ENCODE measurements at regions not wholly inside any gene's neighbourhood (a gene's known extent, or its start where the extent isn't known, plus 50 kb on each side); places are given as distances from the start of the nearest gene placed in this dataset.
A peak's percentile ranks its signal among the peaks of the same experiment; 100 is the strongest.
"Not testable (repeated sequence)": the region's sequence is repeated elsewhere in the genome, so short reads cannot be mapped to it uniquely, and the experiment has no call there.

DNA sequence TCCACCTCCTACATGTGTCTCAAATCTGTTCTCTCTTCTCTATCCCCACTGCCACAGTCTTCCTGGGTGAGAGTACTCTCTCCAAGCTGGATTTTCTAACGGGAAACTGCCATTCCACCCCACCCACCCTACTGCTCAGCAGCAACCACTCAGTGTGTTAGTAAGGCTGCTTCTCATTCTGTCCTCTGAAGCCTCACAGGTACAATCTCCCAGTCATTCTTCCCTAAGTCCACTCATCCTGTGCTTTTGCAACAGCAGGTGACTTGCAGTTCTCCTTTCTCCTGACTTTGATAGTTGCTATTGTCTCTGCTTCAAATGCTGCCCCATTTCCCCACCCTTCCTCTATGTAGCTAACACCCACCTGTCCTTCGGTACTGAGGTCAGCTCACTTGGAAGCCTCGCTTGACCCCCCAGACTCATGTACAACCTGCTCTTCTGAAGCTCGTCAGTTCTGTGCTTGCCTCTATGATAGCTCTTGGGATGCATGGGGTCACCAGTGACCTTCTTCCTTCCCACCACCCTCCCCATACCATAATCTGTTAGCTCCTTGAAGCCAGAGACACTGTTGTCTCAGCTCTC lies 188.9 kb downstream of the RRAGC start:
- no peak for DNase-seq

DNA sequence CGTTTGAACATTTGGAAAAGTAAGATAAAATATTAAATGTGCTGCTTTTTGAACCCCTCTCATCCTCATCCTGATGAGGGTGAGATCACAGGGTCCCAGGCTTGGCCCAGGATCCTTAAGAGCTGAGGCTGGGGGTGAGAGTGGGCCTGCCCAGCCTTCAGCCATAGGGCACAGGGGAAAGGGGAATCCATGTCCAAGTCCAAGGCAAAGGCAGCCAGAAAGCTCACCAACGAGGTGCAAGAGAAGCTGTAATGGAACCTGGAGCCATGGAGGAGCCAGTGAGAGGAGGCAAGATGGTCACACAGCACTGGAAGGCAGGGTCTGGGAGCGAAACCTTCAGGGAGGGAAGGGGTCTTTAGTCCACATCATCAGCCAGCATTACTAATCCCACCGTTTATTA lies 191.9 kb downstream of the RRAGC start:
- DNase-seq: no peak

DNA sequence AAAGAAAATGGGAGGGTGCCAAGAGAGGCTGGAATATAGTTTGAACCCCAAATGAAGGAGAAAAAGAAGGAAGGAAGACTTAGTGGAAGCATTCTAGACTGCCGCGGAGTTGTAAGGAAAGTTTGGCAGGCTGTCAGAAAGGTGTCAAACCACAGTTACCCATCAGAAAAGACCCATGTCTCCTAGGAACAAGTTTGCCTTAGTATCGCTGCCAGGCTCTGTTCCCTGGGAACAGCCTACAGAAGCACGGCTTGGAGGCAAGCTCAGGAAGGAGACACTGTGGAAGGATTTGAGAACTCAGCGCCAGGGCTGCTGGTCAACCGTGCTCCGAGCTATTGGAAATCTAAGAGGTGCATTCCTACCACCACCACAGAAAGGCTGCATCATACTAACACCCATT lies 197.4 kb downstream of the RRAGC start:
- DNase-seq: peak in 22 of 56 donors; percentile 1 to 59 (median 14)

DNA sequence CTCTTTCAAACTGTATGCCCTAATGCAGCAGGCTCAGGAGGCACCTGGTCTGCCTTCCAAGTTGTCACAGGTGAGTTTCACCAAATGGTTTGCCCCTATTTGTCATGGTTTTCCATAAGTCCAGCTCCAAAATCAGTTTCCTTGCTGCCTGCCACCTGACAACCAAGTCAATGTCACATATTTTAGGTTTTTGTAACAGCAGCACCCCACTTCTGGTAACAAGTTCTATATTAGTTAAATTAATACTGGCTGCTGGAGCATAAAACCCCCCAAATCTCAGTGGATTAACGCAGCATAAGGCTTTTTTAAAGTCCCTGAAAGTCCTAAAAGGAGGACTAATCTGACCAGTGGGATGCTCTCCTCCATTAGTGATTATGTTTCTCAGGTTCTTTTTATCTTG lies 200.7 kb downstream of the RRAGC start:
- DNase-seq: no peak

DNA sequence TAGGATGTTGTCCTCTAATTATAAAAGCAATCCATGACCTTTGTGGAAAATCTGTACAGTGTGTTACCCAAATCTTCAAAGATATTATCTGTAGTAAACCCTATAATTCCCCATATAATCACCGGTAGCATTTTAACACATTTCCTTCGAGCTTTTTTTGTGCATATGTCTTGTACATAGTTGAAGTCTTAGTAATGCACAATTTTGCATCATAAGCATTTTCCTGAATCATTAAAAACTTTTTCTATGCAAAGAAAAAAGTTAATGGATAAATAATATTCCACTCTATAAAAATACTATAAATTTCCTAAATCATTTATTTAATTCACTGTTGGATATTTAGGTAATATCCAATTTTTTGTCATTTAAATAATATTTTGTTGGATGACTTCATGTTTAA lies 201.7 kb downstream of the RRAGC start:
- no peak for DNase-seq

DNA sequence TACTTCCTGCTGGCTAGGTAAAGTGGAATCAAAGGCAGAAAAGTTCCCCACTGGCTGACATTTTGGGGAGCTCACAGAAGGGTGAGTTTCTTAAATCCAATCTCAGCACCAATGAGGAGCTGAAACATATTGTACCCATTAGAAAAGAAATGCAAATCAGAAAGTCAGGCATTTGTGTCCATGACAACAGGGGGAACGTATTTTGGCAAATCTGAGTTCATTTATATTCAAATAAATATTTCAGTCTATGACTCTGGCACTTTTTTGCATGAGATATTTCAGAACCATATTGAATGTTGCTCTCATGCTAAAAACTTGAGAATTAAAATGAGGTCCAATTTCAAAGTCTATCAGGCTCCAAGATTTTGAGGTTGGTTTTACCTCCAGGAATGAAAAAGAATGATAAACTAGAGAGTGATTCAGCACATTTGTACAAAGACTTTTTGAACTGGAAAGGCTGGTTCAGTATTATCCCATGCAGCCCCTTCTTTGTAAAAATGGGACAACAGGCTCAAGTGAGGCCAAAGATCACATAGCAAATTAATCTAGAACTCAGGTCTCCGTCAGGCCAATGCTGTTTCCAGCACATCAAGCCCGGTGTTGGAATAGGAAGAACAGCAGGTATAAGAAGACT lies 202.2 kb downstream of the RRAGC start:
- no peak for DNase-seq

DNA sequence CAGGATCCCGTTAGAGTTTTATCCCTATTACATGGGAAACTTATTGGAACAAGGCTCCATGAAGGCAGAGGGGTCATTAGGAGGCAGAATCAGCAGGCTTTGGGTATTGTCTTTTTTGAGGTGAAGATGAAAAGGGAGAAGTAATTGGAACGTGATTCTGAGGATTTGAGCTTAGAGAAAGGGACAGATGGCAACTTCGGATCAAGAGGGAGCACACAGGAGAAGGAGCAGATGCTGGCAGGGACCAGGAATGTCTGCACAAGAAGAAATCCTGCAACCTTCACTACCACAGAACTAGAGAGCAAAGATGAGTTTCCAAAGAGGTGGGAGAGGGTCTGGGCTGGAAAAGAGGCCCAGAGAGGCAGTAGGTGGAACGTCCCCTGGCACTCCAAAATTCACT lies 202.8 kb downstream of the RRAGC start:
- no peak for DNase-seq

DNA sequence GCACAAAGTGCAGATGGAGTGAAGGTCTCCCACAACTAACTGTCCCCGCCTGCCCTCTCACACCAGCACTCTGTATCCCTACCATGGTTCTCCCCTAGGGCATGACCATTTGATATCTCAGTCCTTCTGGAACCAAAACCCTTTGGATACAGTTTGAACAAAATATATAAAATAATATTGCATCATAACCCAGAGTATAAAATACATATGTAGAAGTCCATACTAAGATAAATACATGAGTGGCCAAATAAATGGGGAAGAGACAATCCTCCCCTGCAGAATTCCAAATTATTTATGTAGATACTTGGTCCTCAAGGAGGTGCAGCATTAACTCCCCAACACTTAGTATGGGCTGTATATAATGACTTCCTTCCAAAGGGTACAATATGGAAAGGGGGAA lies 207.4 kb downstream of the RRAGC start:
- no peak for DNase-seq

DNA sequence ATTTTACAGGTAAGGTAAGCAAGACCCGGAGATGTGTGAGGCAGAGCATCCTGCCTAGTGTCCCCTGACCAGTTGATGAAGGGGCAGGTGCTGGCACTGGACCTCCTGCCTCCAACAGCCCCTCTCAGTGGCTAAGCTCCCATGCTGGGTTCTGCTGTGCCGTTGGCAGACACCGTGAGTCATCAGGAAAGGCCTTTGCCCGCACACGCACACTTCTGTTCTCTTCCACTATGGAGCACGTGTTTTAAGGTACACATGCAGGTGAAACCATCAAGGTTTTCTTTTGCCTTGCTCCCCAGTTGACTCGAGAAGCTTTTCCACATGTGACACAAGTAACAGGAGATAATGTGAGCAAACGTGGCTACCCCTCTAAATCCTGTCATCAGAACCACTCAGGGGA lies 207.9 kb downstream of the RRAGC start:
- DNase-seq: no peak

DNA sequence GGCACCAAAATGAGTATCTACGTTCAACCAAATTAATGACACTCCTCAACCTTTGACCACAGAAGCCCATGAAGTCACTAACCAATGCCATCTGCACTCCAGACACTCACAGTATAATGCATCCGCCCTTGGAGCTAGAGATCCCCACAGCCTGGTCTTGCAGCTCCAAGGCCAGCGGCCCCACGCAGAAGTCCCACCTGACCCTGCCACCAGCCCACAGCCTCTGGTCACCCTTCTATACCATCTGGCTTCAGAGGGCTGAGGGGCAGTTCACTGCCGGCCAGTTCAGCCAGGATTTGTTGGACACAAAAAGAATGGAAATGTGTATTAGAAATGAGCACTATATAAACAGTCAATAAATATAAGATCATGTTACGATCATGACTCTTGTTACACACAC lies 211.2 kb downstream of the RRAGC start:
- no peak for DNase-seq

DNA sequence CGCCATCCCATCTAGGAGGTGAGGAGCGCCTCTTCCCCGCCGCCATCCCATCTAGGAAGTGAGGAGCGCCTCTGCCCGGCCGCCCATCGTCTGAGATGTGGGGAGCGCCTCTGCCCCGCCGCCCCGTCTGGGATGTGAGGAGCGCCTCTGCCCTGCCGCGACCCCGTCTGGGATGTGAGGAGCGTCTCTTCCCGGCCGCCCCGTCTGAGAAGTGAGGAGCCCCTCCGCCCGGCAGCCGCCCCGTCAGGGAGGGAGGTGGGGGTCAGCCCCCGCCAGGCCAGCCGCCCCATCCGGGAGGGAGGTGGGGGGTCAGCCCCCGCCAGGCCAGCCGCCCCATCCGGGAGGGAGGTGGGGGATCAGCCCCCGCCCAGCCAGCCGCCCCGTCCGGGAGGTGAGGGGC lies 212.2 kb downstream of the RRAGC start:
- not testable (repeated sequence) for DNase-seq

DNA sequence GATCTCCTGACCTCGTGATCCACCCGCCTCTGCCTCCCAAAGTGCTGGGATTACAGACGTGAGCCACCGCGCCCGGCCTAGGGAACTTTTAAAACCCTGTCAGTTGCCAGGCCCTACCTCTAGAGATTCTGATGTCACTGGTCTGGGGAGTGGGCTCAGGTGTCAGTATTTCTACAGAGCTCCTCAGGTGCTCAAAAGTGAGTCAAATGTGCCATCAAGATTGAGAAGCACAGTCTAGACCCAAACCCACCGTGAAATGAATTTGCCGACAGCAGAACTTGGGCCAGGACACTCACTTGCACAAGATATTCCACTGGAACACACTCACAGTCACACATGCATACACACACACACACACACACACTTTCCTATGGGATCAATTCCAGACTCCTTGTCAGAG lies 215.5 kb downstream of the RRAGC start:
- no peak for DNase-seq

DNA sequence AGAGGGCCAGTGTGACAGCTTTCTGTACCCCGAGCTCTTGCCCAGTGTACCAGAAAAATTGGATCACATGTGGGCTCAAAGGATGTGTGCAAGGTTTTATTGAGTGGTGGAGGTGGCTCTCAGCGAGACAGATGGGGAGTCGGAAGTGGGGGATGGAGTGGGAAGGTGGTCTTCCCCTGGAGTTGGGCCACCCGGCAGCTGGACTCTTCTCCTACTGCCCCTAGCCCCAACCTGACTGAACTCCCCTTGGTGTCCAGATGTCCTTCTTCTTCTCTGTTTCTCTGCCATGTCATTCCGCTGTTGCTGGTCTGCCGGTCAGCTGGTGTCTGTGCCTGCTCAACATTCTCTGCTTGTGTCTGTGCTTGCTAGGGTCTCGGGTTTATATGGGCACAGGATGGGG lies 217.9 kb downstream of the RRAGC start:
- no peak for DNase-seq

DNA sequence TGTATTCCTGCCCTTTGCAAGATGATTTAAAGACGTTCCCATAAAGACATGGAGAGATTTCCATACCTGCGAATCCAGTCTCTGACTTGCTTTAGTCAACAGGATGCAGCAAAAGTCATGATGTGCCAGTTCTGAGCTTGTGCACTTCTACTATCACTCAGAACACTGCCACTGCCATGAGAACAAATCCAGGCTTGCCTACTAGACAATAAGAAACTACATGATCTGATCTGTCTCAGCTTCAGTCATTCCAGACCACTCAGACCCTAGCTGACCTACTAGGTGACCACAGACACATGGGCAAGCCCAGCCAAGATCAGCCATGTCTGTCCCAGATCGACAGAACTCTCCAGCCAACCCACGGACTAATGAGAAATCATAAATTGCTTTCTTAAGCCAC lies 219.2 kb downstream of the RRAGC start:
- DNase-seq: no peak

DNA sequence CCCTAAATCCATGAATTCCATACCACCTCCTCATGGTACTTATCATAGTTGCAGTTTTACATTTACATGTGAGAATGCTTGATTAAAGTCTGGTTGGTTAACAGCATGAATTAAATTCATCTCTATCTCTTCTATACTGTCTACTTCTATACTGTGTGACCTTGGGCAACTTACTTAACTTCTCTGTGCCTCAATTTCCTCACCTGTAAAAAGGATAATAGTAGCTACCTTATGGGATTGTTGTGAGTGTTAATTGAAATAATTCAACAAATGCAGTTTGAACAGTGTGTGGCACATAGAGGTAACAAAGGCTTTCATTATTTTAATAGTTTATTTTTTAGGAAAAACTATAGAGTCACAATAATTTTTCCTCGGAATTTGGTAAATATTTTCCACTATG lies 231.3 kb downstream of the RRAGC start:
- DNase-seq: no peak

DNA sequence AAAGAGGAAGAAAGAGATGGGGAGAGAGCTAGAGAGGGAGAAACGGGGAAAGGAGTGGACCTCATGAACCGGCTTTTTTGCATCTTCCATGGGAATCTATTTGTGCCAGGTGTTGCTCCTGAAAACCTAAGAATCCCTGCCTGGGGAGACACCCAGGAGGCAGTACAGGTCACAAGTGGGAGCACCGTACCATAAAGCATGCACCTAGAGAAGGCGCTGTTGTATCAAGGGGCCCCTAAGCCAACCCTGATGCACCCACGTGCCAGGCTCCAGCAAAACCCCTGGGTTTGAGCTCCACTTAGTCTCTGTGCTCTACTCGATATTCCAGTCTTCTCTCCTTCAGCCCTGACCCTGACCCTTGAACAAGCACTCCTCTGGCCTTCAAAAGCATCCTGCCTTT lies 233.6 kb downstream of the RRAGC start:
- no peak for DNase-seq

DNA sequence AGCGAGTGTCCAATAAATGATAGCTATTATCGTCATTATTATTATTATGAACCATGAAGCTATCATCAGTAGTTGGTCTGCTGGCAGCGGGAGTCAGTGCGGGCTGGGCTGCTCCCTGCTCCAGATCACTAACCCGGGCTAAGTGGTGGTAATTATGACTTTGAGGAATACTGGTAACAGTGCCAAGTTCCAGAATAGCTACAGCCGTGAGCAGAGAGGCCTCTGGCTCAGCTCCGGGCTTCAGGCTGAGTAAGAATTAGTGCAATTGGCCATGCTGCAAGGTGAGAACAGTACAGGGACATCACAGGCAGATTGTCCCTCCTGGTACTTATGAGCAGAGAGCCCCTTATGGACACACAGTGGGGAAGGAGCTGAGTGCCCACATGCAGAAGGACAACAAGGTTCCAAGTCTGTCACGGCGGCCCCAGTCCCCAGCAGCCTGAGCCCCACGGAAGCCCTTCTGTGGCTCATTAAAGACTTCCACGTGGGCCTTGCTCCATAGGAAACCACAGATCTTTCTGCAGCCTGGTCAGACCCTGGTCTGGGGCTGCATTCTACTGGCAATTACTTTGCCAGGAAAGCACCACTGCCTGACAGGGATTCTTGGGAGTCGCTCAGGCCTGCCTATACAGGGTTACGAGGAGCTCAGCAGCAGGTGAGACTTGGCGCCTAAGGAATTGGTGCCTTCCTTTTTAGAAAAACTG lies 235.1 kb downstream of the RRAGC start:
- DNase-seq: no peak

DNA sequence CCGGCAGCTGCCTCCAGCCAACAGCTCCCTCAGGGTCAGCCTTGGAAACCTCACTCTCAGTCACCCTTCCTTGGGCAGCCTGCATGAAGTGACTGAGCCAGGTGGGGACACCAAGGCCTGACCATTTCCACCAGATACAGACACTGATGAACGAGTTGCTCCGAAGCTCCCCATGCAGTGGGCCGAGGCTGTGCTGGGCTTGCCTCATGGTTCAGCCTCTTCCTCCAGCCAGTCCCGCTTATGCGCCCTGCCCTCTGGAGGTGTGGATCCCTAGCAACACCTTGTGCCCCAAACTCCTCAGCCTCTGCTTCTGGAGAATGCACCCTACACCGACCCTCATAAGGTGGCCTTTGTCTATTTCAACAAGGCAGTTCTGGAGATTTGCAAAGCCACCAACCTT lies 236.0 kb downstream of the RRAGC start:
- DNase-seq: no peak

DNA sequence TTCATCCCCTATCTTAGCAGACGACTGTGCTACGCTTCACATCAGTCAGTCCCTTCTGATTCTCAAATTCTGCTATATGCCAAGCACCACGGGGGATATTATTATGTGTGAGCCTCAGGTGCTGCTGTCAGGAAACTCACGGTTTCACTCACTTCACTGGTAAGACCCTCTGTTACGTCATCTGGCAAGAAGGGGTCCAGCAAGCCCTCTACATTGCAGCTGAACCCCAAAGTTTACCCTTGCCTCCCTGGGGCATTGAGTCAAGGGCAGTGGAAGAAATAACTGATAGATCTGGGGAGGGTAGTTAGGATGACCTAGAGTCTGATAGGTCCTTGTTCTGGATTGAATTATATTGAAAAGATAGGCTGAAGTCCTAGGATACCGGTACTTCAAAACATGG lies 237.4 kb downstream of the RRAGC start:
- no peak for DNase-seq

DNA sequence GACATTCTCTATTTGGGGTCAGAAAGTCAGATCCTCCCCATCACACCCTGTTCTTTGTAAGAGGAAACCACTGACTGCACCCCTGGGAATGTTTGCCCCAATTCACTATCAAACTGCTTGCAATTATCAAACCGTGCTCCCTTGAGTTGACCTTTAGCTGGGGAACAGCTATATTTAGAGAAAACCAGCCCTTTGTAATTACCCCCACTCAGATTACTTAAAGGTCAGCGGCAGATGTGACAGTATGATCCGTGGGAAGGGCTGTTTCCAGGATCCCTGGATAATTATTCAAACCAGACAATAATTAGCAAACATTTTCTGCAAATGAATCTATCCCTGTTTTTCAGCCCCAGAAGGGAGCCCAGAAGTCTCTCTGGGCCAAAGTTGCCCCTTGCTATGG lies 242.7 kb downstream of the RRAGC start:
- DNase-seq: no peak

DNA sequence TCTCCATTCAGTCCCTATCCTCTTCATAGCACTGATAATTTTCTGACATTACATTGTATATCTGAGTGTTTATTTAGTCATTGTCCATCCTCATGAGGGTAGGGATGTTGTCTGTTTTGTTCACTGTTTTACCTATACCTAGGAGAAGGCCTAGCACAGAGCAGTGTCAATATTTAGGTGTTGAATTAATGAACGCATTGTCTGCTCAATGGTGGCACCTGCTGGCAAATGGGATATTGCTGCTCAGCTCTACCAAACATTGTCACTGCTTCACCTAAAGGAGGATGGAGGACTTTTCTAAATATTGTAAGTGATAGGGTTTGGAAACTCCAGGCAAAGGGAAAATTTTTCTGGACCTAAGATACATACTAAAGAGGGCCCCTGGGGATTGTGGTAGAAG lies 243.9 kb downstream of the RRAGC start:
- no peak for DNase-seq

DNA sequence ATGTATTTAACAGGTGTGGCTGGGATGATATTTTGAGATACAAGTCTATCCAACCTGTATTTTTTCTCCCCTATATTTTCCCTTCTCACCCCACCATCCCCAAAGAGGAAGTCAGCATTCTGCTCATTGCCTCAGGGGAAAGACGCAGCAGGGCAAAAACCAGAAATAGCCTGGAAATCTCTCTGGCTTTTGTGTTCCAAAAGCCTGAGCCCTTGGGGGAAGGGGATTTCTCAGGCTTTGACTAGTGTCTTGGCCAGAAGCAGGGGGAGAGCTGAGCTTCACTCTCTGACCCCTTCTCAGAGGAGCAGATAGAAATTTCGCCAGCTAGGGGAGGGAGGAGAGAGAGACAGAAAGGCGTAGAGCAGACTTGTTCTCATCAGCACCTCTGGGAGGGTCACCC lies 244.7 kb downstream of the RRAGC start:
- DNase-seq: no peak

DNA sequence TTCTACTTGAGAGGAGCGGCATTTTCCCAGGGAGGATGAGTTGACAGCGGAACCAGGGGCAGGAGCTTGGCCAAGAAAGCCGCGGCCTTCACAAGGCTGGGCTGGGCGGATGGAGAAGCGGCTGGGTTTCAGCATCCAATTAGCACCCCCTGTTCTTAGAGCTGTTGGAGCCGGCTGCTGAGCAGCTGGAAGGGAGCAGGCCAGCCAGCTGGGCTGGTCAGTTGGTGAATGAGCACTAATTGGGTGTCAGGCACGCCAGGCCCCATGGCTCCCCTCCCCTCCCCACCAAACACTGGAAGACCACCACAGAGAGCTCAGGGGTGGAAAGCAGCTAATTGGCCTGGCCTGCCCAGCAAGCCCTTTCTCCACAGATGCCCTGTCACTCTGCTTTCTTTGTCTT lies 245.6 kb downstream of the RRAGC start:
- peak in 36 of 56 donors; percentile 5 to 74 (median 27) for DNase-seq
